HFF-Myc (cell line): ENCODE measurements at regions not wholly inside any gene's neighbourhood (a gene's known extent, or its start where the extent isn't known, plus 50 kb on each side); places are given as distances from the start of the nearest gene placed in this dataset.

Experiments
- DNase-seq: peaks from one replicate; pipeline ENCODE4 v3.0.0-alpha.2; 2011; ENCODE audit warnings: low read depth; ENCODE audit errors: extremely low read depth
- H3K4me3 ChIP-seq: replicated peaks from 2 replicates; pipeline ENCODE4 v1.5.1; 2011; ENCODE audit warnings: low read depth, mild to moderate bottlenecking, control low read depth, low read length
- TF ChIP-seq, protein P1 (sequence below): IDR thresholded peaks from 2 replicates; pipeline ENCODE4 v1.5.1; 2012; ENCODE audit warnings: mild to moderate bottlenecking, low read depth, low read length, control low read depth; ENCODE audit errors: missing control alignments

DNA sequence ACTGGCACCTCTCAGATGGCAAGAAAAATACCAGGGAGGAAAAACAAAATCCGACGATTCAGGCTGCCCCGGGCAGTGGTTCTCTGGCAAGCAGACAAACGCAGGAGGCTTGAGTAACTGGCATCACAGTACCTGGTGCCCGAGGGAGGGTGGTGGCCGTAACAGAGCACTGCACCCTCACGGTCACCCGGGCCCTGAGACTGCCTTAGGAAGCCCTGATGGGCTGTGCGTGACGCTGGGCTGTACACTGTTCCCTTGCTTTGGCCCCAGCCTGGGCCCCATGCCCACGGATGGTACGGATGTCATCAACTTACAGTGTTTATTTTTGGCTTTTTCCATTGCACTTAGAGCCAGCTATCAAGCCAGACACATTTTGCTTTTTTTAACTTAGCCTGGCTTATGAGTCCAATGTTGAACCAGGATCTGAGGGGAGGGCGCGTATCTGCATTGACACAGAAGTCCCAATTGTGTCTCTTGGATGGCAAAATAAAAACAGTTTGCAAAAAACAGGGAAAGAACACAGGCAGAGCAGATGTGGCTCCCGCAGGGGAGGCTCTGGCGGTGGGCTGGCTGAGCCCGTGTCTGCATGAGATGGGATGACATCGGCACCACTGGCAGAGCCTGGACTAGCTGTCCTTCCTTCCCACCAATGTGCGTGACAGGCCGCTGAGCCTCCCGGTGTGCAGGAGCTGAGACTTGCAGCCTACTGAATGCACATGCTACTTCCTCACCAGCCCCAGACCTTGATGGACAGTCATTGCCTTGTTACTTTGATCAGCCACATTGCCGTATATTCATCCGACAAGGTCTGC is 287.7 kb downstream of the FOXL1 start:
- TF ChIP-seq, protein P1, sequence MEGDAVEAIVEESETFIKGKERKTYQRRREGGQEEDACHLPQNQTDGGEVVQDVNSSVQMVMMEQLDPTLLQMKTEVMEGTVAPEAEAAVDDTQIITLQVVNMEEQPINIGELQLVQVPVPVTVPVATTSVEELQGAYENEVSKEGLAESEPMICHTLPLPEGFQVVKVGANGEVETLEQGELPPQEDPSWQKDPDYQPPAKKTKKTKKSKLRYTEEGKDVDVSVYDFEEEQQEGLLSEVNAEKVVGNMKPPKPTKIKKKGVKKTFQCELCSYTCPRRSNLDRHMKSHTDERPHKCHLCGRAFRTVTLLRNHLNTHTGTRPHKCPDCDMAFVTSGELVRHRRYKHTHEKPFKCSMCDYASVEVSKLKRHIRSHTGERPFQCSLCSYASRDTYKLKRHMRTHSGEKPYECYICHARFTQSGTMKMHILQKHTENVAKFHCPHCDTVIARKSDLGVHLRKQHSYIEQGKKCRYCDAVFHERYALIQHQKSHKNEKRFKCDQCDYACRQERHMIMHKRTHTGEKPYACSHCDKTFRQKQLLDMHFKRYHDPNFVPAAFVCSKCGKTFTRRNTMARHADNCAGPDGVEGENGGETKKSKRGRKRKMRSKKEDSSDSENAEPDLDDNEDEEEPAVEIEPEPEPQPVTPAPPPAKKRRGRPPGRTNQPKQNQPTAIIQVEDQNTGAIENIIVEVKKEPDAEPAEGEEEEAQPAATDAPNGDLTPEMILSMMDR = no peak
- DNase-seq = no peak
- no peak overlapping the region for H3K4me3 ChIP-seq

DNA sequence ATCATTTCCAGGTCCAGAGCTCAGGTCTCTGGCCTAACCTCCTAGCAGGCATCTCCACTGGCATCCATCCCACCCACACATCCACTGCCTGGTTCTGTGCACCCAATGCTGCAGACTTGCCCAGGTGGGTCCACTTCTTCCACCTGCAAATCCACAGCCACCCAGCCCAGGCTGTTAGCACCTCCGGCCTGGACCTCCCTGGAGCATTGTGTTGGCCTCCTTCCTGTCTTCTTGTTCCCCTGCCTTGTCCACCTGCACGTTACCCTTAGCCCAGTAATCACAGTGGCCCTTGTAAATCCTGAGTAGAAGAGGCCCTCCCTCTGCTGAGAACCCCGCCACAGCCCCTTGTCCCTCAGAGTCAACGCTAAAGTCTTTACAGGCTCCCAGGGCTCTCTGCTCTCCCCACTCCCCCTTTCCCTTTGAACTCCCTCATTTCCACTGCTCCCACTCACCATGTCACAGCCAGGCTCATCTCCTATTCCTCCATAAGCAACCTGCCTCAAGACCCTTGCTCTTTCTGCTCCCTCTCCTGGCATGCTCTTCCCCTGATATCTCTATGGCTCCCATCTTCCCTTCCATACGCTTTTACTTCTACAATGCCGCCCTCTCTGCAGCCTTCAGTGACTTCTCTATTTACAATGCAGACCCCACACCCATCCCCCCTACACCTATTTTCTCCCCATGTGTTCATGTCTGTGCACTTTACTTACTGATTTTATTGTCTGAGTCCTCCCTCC is 288.8 kb downstream of the FOXL1 start:
- no peak for DNase-seq
- no peak overlapping the region for H3K4me3 ChIP-seq
- TF ChIP-seq, protein P1 = no peak

DNA sequence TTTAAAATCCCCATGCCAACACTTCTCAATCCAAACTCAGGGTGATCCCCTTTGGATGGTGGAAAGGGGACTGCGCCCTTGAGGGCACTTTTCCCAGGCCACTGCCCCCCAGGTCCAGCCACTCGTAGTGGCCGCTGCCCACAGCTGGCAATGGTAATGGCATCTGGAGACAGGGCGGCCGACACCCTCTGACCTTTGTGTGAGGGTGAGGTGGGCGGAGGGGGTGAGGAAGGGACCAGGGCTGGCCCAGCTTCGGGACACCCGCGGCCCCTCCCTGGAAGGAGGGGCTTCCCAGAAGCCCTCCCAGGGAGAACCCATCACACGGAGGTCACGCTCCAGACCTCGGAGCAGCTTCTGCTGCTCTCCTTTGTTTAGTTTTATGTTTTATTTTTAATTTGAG is 289.7 kb downstream of the FOXL1 start:
- TF ChIP-seq, protein P1 = no peak
- H3K4me3 ChIP-seq = no peak overlapping the region
- DNase-seq = no peak

DNA sequence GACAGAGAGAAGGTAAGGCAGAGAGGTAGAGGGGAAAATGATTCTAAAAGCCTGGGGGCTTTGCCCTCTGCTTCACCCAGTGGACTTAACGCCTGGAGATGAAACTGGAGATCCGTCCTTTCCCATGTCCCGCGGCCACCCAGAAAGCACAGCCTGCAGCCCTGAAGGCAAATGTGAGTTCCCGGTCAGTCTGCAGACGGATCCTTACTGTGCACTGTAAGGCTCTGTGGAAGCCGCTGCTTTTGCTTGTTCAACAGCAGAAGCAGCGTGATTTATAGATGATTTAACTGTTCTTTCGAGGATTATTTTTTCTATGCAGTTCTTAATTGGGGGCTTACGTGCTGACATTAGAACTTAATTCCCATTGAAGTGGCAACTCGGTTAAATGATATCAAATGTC is 290.4 kb downstream of the FOXL1 start:
- H3K4me3 ChIP-seq = no peak overlapping the region
- TF ChIP-seq, protein P1 = no peak
- DNase-seq = no peak

DNA sequence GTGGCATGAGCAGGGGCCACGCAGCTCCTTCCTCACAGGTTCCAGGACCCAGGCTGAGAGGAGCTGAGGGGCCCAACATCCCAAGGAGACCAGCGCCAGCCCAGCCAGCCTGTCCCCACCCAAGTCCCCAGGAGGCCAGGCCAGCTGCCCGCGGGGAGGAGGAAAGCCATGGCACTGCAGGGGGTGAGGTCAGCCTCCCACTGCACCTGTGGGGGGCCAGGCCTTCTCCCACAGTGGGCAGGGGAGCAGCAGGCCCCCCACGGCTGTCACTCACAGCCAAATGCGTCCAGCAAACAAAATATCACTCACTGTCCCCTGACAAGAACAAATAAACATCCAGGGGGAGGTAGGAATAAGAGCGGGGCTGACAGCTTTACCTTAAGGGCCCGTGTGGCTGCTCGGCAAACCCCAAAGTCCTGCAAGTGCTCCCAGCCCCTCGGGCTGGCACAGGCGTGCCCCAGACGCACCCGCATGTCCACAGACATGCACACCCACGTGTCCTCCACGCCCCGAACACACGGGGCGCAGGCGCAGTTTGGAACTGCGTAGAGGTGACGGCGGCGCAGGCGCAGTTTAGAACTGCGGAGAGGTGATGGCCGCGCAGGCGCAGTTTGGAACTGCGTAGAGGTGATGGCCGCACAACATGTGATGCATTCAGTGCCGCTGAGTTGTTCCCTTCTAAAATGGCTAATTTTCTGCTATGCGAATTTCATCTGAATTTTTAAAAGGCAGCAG is 291.1 kb downstream of the FOXL1 start:
- TF ChIP-seq, protein P1 = no peak
- no peak for DNase-seq
- no peak overlapping the region for H3K4me3 ChIP-seq

DNA sequence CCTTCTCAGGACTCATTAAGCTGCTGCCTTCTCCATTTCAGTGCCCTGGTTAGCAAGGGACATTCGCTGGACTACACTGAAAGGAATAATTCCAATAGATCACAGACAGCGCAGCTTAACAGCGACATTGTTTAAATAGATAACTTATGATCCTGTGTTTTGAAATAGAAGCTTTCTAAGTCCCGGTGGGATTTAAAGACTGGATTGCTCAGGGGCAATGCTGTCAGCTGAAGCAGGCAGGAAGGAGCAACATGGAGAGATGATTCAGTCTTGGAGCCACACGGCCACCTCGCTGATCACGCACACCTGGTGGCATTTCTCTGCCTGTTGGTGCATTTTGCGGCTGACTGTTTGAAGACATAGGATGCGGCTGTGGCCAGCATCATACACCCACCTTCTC is 292.0 kb downstream of the FOXL1 start:
- no peak for DNase-seq
- H3K4me3 ChIP-seq = no peak overlapping the region
- TF ChIP-seq, protein P1 = no peak
